ENCODE measurements at regions not wholly inside any gene's neighbourhood (a gene's known extent, or its start where the extent isn't known, plus 50 kb on each side); places are given as distances from the start of the nearest gene placed in this dataset.

DNA sequence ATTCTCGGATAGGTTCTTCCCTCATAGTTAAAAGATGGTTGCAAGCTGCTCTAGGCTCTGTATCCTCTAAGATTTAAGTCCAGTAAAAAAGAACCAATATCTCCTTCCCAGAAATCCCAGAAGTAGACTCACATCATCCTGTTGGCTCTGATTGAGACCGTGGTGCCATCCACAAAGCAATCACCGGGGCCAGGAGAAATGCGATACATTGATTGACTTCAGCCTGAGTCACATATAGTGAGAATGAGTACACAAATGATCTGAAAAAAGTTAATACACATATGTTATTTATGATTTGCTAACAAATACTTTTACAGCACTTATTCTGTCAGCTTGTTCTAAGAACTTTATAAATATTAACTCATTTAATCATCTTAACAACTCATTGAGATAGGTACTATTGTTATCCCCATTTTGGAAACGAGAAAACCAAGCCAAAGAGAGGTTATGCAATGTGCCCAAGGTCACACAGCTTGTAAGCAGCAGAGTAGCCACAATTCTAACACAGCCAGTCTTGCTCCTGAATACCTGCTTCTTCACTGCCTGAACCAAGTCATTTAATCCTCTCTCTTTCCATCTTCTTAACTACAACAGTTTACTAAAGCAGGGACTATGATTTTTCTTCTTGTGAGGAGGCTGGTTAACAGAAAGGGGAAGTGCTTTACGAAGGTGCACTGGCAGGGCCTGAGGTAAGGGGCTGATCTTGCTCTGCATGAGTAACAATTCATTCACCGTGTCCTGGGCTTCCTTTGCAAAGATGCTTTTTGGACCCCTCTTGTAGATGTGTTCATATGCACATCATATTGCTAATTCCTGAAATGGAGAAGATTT lies 177.0 kb downstream of the REEP3 start:
- Histone ChIP-seq H3K36me3 (replicated peaks in 1 of 2; ENCODE audit: control insufficient read depth in 2 of 2, insufficient read depth in 2 of 2, low read length in 2 of 2) (no peaks in the 10 kb centered on the region), H3K9ac (ENCODE audit: low read depth, low read length, poor library complexity) (no peak overlapping the region), H4K8ac (ENCODE audit: low read depth, low read length) (no peak overlapping the region), H3K14ac (ENCODE audit: low read length) (no peak overlapping the region), H3K27ac (replicated peaks; ENCODE audit: low read length) (no peak overlapping the region), H2BK120ac (ENCODE audit: low read depth, low read length) (no peak overlapping the region), H3K18ac (ENCODE audit: low read length) (no peak overlapping the region), H3K23ac (ENCODE audit: low read depth, low read length, poor library complexity) (no peak overlapping the region), H3K9me3 (replicated peaks in 1 of 2; ENCODE audit: control insufficient read depth in 2 of 2, insufficient read depth in 1 of 2, low read depth in 1 of 2, low read length in 2 of 2) (no peaks in the 10 kb centered on the region), H3K4ac (ENCODE audit: low read length) (no peak overlapping the region), H4K91ac (ENCODE audit: low read depth, low read length, poor library complexity) (no peak overlapping the region), H2BK12ac (ENCODE audit: low read length) (no peak overlapping the region), H2AK5ac (ENCODE audit: low read depth, low read length) (no peak overlapping the region), H3K79me1 (ENCODE audit: low read depth, low read length) (peaks cover 1% of the 10 kb centered on the region), H3K4me3 (ENCODE audit: low read length in 2 of 2) (no peak overlapping the region), H3K4me2 (ENCODE audit: insufficient read depth, low read length, poor library complexity, severe bottlenecking) (no peak overlapping the region), H3K27me3 (ENCODE audit: control insufficient read depth in 3 of 3, insufficient read depth in 3 of 3, low read depth in 1 of 3, low read length in 3 of 3) (no peaks in the 10 kb centered on the region), H2BK15ac (ENCODE audit: low read length) (no peak overlapping the region), H2AFZ (ENCODE audit: low read length) (no peak overlapping the region), H2BK5ac (ENCODE audit: low read length) (no peak overlapping the region), H3K4me1 (ENCODE audit: control insufficient read depth in 2 of 2, insufficient read depth in 1 of 2, low read depth in 1 of 2, low read length in 2 of 2) (no peaks in the 10 kb centered on the region)
- no CpG with 5 or more reads among the region's 7 CpGs for WGBS, 2 donors (ENCODE audit: extremely low coverage in 2 of 2, insufficient read length in 2 of 2, insufficient replicate concordance in 1 of 2)
- no peak for DNase-seq (ENCODE audit: low spot score)

DNA sequence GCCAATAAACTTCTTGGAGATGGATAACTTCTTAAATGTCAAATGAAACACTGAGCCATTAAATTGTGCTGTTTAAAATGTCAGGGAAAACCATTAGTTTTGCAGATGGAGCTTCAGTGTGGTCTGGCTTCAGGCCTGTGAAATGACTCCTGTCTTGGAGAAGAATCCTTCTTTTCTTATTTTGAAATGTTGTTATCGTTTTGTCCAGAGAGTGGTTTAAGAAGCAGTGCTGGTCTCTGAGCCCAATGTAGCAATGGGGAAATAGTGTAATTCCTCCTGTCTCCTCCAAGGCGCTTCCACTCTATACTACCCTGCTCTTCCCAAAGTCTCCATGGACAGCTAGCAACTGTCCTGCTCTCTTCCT lies 177.6 kb downstream of the REEP3 start:
- DNase-seq (ENCODE audit: low spot score) = no peak
- Histone ChIP-seq H3K9me3 (replicated peaks in 1 of 2; ENCODE audit: control insufficient read depth in 2 of 2, insufficient read depth in 1 of 2, low read depth in 1 of 2, low read length in 2 of 2) (no peaks in the 10 kb centered on the region), H2BK120ac (ENCODE audit: low read depth, low read length) (no peak overlapping the region), H3K14ac (ENCODE audit: low read length) (no peak overlapping the region), H3K9ac (ENCODE audit: low read depth, low read length, poor library complexity) (no peak overlapping the region), H4K8ac (ENCODE audit: low read depth, low read length) (no peak overlapping the region), H3K36me3 (replicated peaks in 1 of 2; ENCODE audit: control insufficient read depth in 2 of 2, insufficient read depth in 2 of 2, low read length in 2 of 2) (no peaks in the 10 kb centered on the region), H2BK15ac (ENCODE audit: low read length) (no peak overlapping the region), H3K4me1 (ENCODE audit: control insufficient read depth in 2 of 2, insufficient read depth in 1 of 2, low read depth in 1 of 2, low read length in 2 of 2) (no peaks in the 10 kb centered on the region), H2BK12ac (ENCODE audit: low read length) (no peak overlapping the region), H3K4me2 (ENCODE audit: insufficient read depth, low read length, poor library complexity, severe bottlenecking) (no peak overlapping the region), H3K27ac (replicated peaks; ENCODE audit: low read length) (no peak overlapping the region), H3K79me1 (ENCODE audit: low read depth, low read length) (peaks cover 1% of the 10 kb centered on the region), H3K4ac (ENCODE audit: low read length) (no peak overlapping the region), H3K23ac (ENCODE audit: low read depth, low read length, poor library complexity) (no peak overlapping the region), H2AFZ (ENCODE audit: low read length) (no peak overlapping the region), H3K18ac (ENCODE audit: low read length) (no peak overlapping the region), H2BK5ac (ENCODE audit: low read length) (no peak overlapping the region), H2AK5ac (ENCODE audit: low read depth, low read length) (no peak overlapping the region), H4K91ac (ENCODE audit: low read depth, low read length, poor library complexity) (no peak overlapping the region), H3K4me3 (ENCODE audit: low read length in 2 of 2) (no peak overlapping the region), H3K27me3 (ENCODE audit: control insufficient read depth in 3 of 3, insufficient read depth in 3 of 3, low read depth in 1 of 3, low read length in 3 of 3) (no peaks in the 10 kb centered on the region)
- WGBS, 2 donors (ENCODE audit: extremely low coverage in 2 of 2, insufficient read length in 2 of 2, insufficient replicate concordance in 1 of 2) = no CpG with 5 or more reads among the region's 2 CpGs

DNA sequence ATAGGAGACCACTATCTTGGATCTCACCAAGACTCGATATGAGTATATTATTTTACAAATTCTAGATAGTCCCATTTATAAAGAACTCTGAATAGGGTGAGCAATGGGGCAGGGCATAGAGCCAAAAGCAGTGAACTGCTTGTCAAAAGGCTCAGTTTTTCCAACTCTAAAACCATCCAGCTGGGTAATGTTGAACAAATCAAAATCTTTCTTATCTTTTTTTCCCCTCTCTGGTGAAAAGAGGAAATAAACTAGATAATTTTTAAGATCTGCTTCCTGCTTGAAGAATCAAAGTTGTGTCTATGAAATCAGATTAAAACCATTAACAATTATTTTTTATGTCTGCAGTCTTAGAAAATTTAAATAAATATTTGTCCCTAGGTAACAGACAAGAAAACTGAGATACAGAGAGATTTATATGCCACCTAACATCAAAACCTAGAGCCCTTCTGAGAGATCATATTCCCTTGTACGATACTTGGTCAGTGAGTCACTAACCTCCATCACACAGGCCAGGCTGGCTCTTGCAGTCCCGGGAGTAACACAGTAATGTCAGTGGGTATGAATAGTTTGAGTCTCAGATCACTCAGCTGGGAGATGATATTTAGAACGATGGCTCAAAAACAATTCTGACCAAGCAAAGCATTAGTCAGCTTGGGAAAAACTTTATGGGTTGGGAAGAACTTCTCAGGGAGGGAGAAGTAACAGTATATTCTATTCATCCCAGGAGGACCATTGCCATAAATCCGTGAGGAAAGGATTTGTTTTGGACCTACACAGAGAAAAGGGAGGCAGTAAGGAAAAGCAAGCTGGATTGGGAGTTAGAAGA lies 178.8 kb downstream of the REEP3 start:
- H3K4me3 ChIP-seq (ENCODE audit: low read length in 2 of 2) = no peak overlapping the region
- no peak overlapping the region for H2AK5ac ChIP-seq (ENCODE audit: low read depth, low read length)
- H4K91ac ChIP-seq (ENCODE audit: low read depth, low read length, poor library complexity) = no peak overlapping the region
- peaks cover 1% of the 10 kb centered on the region for H3K79me1 ChIP-seq (ENCODE audit: low read depth, low read length)
- H2BK120ac ChIP-seq (ENCODE audit: low read depth, low read length) = no peak overlapping the region
- H2AFZ ChIP-seq (ENCODE audit: low read length) = no peak overlapping the region
- H4K8ac ChIP-seq (ENCODE audit: low read depth, low read length) = no peak overlapping the region
- no peak overlapping the region for H2BK12ac ChIP-seq (ENCODE audit: low read length)
- H3K9me3 ChIP-seq (replicated peaks in 1 of 2; ENCODE audit: control insufficient read depth in 2 of 2, insufficient read depth in 1 of 2, low read depth in 1 of 2, low read length in 2 of 2) = no peaks in the 10 kb centered on the region
- no peak overlapping the region for H3K14ac ChIP-seq (ENCODE audit: low read length)
- H3K27me3 ChIP-seq (ENCODE audit: control insufficient read depth in 3 of 3, insufficient read depth in 3 of 3, low read depth in 1 of 3, low read length in 3 of 3) = no peaks in the 10 kb centered on the region
- H3K18ac ChIP-seq (ENCODE audit: low read length) = no peak overlapping the region
- no peak overlapping the region for H3K27ac ChIP-seq (replicated peaks; ENCODE audit: low read length)
- H3K9ac ChIP-seq (ENCODE audit: low read depth, low read length, poor library complexity) = no peak overlapping the region
- H3K23ac ChIP-seq (ENCODE audit: low read depth, low read length, poor library complexity) = no peak overlapping the region
- DNase-seq (ENCODE audit: low spot score) = no peak
- H3K4ac ChIP-seq (ENCODE audit: low read length) = no peak overlapping the region
- no peaks in the 10 kb centered on the region for H3K4me1 ChIP-seq (ENCODE audit: control insufficient read depth in 2 of 2, insufficient read depth in 1 of 2, low read depth in 1 of 2, low read length in 2 of 2)
- H2BK5ac ChIP-seq (ENCODE audit: low read length) = no peak overlapping the region
- WGBS, 2 donors (ENCODE audit: extremely low coverage in 2 of 2, insufficient read length in 2 of 2, insufficient replicate concordance in 1 of 2) = no CpG with 5 or more reads among the region's 5 CpGs
- H2BK15ac ChIP-seq (ENCODE audit: low read length) = no peak overlapping the region
- no peak overlapping the region for H3K4me2 ChIP-seq (ENCODE audit: insufficient read depth, low read length, poor library complexity, severe bottlenecking)
- H3K36me3 ChIP-seq (replicated peaks in 1 of 2; ENCODE audit: control insufficient read depth in 2 of 2, insufficient read depth in 2 of 2, low read length in 2 of 2) = no peaks in the 10 kb centered on the region

DNA sequence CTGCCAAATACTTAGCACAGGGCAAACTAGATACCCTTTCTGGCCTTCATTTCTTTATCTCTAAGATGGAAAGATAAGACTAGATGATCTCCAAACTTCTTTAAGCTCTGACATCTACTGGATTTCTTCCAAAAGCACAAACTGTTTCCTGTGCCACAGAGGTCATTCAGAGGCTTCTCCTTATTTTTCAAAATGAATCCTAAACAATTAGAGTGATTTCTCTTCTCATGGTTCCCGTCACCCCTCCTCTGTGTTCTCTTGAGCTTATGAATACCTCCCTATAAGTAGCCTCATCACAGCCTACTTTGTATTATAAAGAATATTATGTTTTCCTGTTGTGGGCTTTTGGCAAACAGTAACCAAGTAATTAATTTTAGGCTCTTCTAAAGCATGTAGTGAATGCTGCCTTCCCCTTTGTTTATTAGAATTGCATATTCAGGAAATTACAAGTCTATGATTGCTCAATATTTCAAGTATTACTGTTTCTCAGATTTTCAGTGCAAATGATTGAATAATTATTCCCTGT lies 179.5 kb downstream of the REEP3 start:
- Histone ChIP-seq H3K4me3 (ENCODE audit: low read length in 2 of 2) (no peak overlapping the region), H3K4me1 (ENCODE audit: control insufficient read depth in 2 of 2, insufficient read depth in 1 of 2, low read depth in 1 of 2, low read length in 2 of 2) (no peaks in the 10 kb centered on the region), H2BK12ac (ENCODE audit: low read length) (no peak overlapping the region), H3K27ac (replicated peaks; ENCODE audit: low read length) (no peak overlapping the region), H3K9ac (ENCODE audit: low read depth, low read length, poor library complexity) (no peak overlapping the region), H3K9me3 (replicated peaks in 1 of 2; ENCODE audit: control insufficient read depth in 2 of 2, insufficient read depth in 1 of 2, low read depth in 1 of 2, low read length in 2 of 2) (no peaks in the 10 kb centered on the region), H2AFZ (ENCODE audit: low read length) (no peak overlapping the region), H4K8ac (ENCODE audit: low read depth, low read length) (no peak overlapping the region), H2AK5ac (ENCODE audit: low read depth, low read length) (no peak overlapping the region), H3K14ac (ENCODE audit: low read length) (no peak overlapping the region), H2BK120ac (ENCODE audit: low read depth, low read length) (no peak overlapping the region), H3K23ac (ENCODE audit: low read depth, low read length, poor library complexity) (no peak overlapping the region), H4K91ac (ENCODE audit: low read depth, low read length, poor library complexity) (no peak overlapping the region), H2BK5ac (ENCODE audit: low read length) (no peak overlapping the region), H3K79me1 (ENCODE audit: low read depth, low read length) (peaks cover 1% of the 10 kb centered on the region), H3K18ac (ENCODE audit: low read length) (no peak overlapping the region), H3K4ac (ENCODE audit: low read length) (no peak overlapping the region), H3K36me3 (replicated peaks in 1 of 2; ENCODE audit: control insufficient read depth in 2 of 2, insufficient read depth in 2 of 2, low read length in 2 of 2) (no peaks in the 10 kb centered on the region), H3K4me2 (ENCODE audit: insufficient read depth, low read length, poor library complexity, severe bottlenecking) (no peak overlapping the region), H3K27me3 (ENCODE audit: control insufficient read depth in 3 of 3, insufficient read depth in 3 of 3, low read depth in 1 of 3, low read length in 3 of 3) (no peaks in the 10 kb centered on the region), H2BK15ac (ENCODE audit: low read length) (no peak overlapping the region)
- no peak for DNase-seq (ENCODE audit: low spot score)
- WGBS, 2 donors (ENCODE audit: extremely low coverage in 2 of 2, insufficient read length in 2 of 2, insufficient replicate concordance in 1 of 2) = no CpG with 5 or more reads among the region's 1 CpG

All from neuronal stem cell (in vitro differentiated cells).